T-helper 17 cell (primary cell): ENCODE measurements at regions not wholly inside any gene's neighbourhood (a gene's known extent, or its start where the extent isn't known, plus 50 kb on each side); places are given as distances from the start of the nearest gene placed in this dataset.

Experiments used
- ATAC-seq: fragments of 150-1000 bp; cut with Tn5 transposase; 2 replicates; pipeline ENCODE4 v1.10.0; 2021; ENCODE audit warnings: mild to moderate bottlenecking, moderate library complexity
- DNase-seq, 3 donors: peaks; one replicate each; pipeline versions ENCODE4 v3.0.0 to v3.0.0-alpha.2; 2020 to 2021
- H3K9me3 ChIP-seq: one replicate; pipeline ENCODE4 v1.7.0; 2013; ENCODE audit warnings: low read length, mild to moderate bottlenecking; ENCODE audit not compliant: control insufficient read depth, poor library complexity, severe bottlenecking
- H3K27ac Mint-ChIP-seq: one replicate; pipeline ENCODE4 v1.8.0; 2022; ENCODE audit warnings: mild to moderate bottlenecking, moderate library complexity, mixed read lengths
- H3K27me3 Mint-ChIP-seq: one replicate; pipeline ENCODE4 v1.8.0; 2022; ENCODE audit warnings: mixed read lengths
- H3K36me3 Mint-ChIP-seq: one replicate; pipeline ENCODE4 v1.8.0; 2022; ENCODE audit warnings: low read depth, mixed read lengths
- H3K4me1 Mint-ChIP-seq: one replicate; pipeline ENCODE4 v1.8.0; 2022; ENCODE audit warnings: mild to moderate bottlenecking, mixed read lengths
- H3K4me3 Mint-ChIP-seq: one replicate; pipeline ENCODE4 v1.8.0; 2022; ENCODE audit warnings: mild to moderate bottlenecking, moderate library complexity, mixed read lengths

DNA sequence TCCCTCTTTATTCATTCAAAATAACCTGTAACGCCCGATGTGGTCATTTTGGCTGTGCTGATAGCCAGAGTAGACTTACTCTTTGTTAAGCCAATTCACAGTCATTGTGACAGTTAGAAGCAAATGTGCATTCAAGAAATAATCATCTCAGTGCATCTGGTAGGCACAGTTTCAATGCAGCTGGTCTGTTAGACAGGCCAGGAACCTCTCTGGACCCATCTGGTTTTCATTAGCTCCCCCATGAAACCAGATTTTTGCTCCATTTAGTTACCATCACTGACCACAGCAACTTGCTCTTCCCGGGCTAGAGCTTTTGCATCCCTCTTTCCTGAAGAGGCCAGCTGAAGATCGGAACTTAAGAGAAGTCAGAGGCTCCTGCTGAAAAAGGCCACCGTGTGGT lies 284.2 kb downstream of the NSG2 start:
- no peak for ATAC-seq
- Mint-ChIP-seq H3K27ac (no peak overlapping the region), H3K4me3 (no peak overlapping the region), H3K27me3 (peaks cover 28% of the 10 kb centered on the region), H3K36me3 (no peaks in the 10 kb centered on the region), H3K4me1 (peaks cover 2% of the 10 kb centered on the region)
- no peak for DNase-seq
- H3K9me3 ChIP-seq: no peaks in the 10 kb centered on the region

DNA sequence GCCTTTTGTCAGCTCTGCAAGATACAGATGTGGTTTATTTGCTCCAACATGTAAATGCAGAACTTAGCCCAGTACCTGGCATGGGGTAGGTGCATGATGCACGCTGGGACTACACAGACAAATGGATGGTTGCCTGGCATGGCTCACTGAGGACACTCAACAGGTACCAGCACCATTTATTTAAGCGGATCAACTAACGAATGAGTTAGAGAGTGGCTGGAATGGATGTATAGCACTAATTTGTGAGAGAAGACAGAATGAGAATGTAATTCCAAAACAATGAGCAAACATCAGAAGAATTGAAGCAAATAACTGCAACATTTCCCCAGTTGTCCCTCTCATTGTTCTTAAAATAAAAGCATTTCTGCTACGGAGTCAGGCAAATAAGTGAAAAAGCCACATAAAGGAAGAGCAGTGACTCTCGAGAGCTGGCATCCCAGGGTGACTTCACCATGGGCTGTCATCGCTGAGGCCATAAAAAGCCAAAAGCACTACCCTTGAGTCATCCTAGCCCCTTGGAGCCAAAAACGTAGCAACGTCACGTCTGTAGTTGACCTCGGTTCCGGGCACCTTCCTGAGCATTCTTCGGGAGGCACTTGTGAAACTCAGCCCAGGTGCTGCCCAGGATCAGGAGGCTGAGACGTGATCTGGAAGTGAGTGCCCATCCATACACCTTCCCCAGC lies 290.3 kb downstream of the NSG2 start:
- no peak overlapping the region for H3K4me3 Mint-ChIP-seq
- peaks cover 2% of the 10 kb centered on the region for H3K36me3 Mint-ChIP-seq
- peaks cover 45% of the 10 kb centered on the region for H3K27me3 Mint-ChIP-seq
- H3K9me3 ChIP-seq: no peaks in the 10 kb centered on the region
- H3K27ac Mint-ChIP-seq: no peak overlapping the region
- ATAC-seq (no peak), DNase-seq (no peak)
- peaks cover 2% of the 10 kb centered on the region for H3K4me1 Mint-ChIP-seq

DNA sequence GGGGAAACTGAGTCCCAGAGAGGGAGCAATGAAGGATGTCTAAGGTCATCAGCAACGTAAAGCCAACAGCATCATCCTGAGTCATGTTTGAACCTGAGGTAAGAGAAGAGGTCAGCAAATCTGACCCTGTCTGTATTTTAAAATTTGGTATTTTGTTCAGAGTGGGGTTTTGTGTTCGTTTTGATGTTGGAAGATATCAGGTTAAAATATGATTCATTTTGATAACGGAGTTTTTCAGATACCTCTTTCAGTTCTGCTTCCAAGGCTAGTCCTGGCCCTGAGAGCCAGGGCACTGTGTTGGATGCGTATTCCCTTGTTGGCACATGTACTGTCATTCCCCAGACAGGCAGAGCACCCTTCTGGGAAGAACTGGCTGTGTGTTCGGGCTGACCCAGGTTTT lies 291.0 kb downstream of the NSG2 start:
- Mint-ChIP-seq H3K27ac (no peak overlapping the region), H3K36me3 (peaks cover 2% of the 10 kb centered on the region), H3K4me3 (no peak overlapping the region), H3K27me3 (peaks cover 42% of the 10 kb centered on the region), H3K4me1 (peaks cover 2% of the 10 kb centered on the region)
- no peak for DNase-seq
- ATAC-seq: no peak
- no peaks in the 10 kb centered on the region for H3K9me3 ChIP-seq

DNA sequence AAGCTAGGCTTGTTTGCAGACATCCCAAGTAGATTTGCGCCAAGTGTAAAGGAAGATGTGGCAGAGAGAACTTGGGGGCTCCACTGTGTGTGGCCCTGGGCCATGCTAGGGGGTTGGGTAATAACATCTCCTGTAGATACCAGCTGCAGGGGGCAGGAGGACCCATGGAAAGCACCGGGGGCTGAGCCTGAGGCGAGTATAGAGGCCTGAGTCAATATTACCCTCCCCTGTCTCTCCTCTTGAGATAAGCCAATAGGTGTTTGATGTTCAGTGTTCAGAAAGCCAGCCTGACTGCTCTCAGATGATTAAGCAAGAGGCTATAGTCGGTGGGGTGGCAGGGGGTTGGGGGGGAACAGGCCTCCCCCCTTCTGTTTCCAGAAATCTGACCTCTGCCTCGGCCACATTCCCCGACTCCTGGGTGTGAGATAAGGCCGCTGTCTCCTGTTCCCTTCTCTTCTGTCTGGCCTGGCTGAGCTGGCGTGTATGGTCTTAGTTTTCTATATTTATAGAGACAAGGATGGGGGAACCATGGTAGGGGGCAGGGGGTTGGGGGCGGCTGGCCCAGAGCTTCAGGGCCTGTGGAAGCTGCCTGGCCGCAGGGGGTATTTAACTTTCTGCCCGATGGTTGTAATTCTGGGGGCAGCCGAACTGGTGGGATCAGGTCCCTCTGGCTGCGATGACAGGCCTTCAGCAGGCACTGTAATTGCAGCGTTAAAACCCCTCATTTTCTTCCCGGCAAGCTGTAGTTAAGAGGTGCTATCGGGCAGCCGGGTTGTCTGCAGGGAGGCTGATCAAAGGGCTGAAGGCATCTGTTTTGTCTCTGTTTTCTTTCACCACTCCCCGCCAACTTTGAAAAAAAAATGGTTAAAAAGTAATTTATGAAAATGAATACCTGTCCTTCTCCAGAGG lies 292.0 kb downstream of the NSG2 start:
- H3K9me3 ChIP-seq: no peaks in the 10 kb centered on the region
- peaks cover 42% of the 10 kb centered on the region for H3K27me3 Mint-ChIP-seq
- DNase-seq (no peak), ATAC-seq (no peak)
- H3K27ac Mint-ChIP-seq: no peak overlapping the region
- H3K4me1 Mint-ChIP-seq: peaks cover 2% of the 10 kb centered on the region
- H3K4me3 Mint-ChIP-seq: no peak overlapping the region
- peaks cover 2% of the 10 kb centered on the region for H3K36me3 Mint-ChIP-seq

GRCh38 chr5:174338185-174339010 lies 292.9 kb downstream of the NSG2 start:
- H3K4me3 Mint-ChIP-seq: no peak overlapping the region
- no peak overlapping the region for H3K27ac Mint-ChIP-seq
- peaks cover 2% of the 10 kb centered on the region for H3K36me3 Mint-ChIP-seq
- H3K9me3 ChIP-seq: no peaks in the 10 kb centered on the region
- ATAC-seq (no peak), DNase-seq (no peak)
- peaks cover 44% of the 10 kb centered on the region for H3K27me3 Mint-ChIP-seq
- H3K4me1 Mint-ChIP-seq: peaks cover 2% of the 10 kb centered on the region

DNA sequence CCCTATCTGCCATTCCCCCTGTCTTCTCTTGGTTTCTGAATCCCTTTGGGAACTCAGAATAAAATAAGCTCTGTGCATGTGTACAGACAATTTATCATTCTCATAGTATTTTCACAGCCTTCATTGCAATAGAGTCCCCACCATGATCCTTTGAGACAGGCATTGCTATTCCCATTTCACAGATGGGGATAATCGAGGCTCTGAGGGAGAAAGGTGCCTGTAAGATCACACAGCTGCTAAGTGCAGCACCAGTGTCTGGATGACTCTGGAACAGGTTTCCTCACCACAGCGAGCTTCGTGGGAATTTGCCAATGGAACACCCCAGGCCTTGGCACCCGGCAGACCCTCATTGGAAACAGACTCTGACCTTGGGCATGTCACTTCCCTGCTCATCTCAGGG lies 293.6 kb downstream of the NSG2 start:
- Mint-ChIP-seq H3K27ac (no peak overlapping the region), H3K4me3 (no peak overlapping the region)

DNA sequence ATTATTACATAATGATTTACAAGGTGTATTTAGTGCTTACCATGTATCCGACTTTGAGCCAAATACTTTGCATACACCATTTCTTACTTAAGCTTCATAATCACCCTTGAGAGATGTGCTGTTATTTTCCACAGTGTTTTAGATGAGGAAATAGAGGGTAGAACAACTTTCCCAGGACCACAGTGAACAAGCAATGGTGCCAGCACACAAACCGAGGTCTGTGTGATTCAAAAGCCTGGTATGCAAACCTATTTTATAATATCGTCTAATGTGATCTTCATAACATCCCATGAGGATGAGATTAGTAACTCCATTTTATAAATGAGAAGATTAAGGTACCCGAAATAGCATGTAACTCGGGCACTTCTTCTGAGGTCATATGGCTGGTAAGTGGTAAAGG lies 294.7 kb downstream of the NSG2 start:
- H3K9me3 ChIP-seq: no peaks in the 10 kb centered on the region
- Mint-ChIP-seq H3K4me1 (peaks cover 2% of the 10 kb centered on the region), H3K27ac (no peak overlapping the region), H3K4me3 (no peak overlapping the region), H3K36me3 (peaks cover 2% of the 10 kb centered on the region), H3K27me3 (peaks cover 45% of the 10 kb centered on the region)
- no peak for DNase-seq
- no peak for ATAC-seq

More for the DNA sequence above, 293.6 kb downstream of the NSG2 start:
- peaks cover 2% of the 10 kb centered on the region for H3K4me1 Mint-ChIP-seq
- peaks cover 2% of the 10 kb centered on the region for H3K36me3 Mint-ChIP-seq
- H3K9me3 ChIP-seq: no peaks in the 10 kb centered on the region
- no peak for ATAC-seq
- H3K27me3 Mint-ChIP-seq: peaks cover 50% of the 10 kb centered on the region
- DNase-seq: no peak

- Mint-ChIP-seq H3K36me3 (peaks cover 2% of the 10 kb centered on the region), H3K27me3 (peaks cover 22% of the 10 kb centered on the region), H3K27ac (no peak overlapping the region), H3K4me3 (no peak overlapping the region), H3K4me1 (peaks cover 2% of the 10 kb centered on the region)
- ATAC-seq (no peak), DNase-seq (no peak)
- no peaks in the 10 kb centered on the region for H3K9me3 ChIP-seq
These were observed 297.2 kb downstream of the NSG2 start for GRCh38 chr5:174342696-174343095.

GRCh38 chr5:174343826-174344225 lies 298.3 kb downstream of the NSG2 start:
- Mint-ChIP-seq H3K4me3 (no peak overlapping the region), H3K36me3 (peaks cover 2% of the 10 kb centered on the region), H3K27me3 (peaks cover 14% of the 10 kb centered on the region), H3K27ac (no peak overlapping the region), H3K4me1 (peaks cover 2% of the 10 kb centered on the region)
- DNase-seq (no peak), ATAC-seq (no peak)
- H3K9me3 ChIP-seq: no peaks in the 10 kb centered on the region

DNA sequence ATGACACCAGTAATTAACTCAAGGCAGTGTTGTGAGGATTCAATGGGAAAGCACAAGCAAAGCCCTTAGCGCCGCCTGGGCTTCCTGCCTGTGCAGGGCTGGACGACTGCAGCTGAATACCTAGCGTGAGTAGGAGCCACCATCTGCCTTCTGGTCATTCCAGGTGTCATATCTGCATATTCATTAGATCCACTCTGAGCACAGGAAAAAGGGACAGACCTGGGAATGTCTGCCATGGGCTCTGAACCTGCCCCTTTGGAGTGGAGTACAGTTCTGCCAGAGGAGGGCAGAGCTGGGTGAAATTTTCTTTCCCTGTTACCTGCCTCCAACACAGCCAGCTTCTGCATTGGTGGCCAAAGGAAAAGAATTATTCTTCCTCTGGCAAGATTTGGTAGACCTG lies 298.8 kb downstream of the NSG2 start:
- Mint-ChIP-seq H3K27me3 (peaks cover 9% of the 10 kb centered on the region), H3K27ac (no peak overlapping the region), H3K36me3 (peaks cover 2% of the 10 kb centered on the region), H3K4me3 (no peak overlapping the region), H3K4me1 (no peaks in the 10 kb centered on the region)
- no peak for DNase-seq
- H3K9me3 ChIP-seq: no peaks in the 10 kb centered on the region
- no peak for ATAC-seq

- peaks cover 8% of the 10 kb centered on the region for H3K27me3 Mint-ChIP-seq
- DNase-seq (no peak), ATAC-seq (no peak)
- no peaks in the 10 kb centered on the region for H3K9me3 ChIP-seq
- no peak overlapping the region for H3K27ac Mint-ChIP-seq
- no peak overlapping the region for H3K4me3 Mint-ChIP-seq
- H3K4me1 Mint-ChIP-seq: no peaks in the 10 kb centered on the region
- no peaks in the 10 kb centered on the region for H3K36me3 Mint-ChIP-seq
These were observed 301.7 kb downstream of the NSG2 start for GRCh38 chr5:174347183-174347582.

- H3K9me3 ChIP-seq: no peaks in the 10 kb centered on the region
- Mint-ChIP-seq H3K27ac (no peak overlapping the region), H3K27me3 (peaks cover 6% of the 10 kb centered on the region), H3K36me3 (no peaks in the 10 kb centered on the region), H3K4me1 (no peaks in the 10 kb centered on the region), H3K4me3 (no peak overlapping the region)
- ATAC-seq (no peak), DNase-seq (no peak)
These were observed 302.9 kb downstream of the NSG2 start for GRCh38 chr5:174348311-174348981.

- ATAC-seq: no peak
- Mint-ChIP-seq H3K27ac (no peak overlapping the region), H3K4me3 (no peak overlapping the region), H3K36me3 (no peaks in the 10 kb centered on the region), H3K4me1 (no peaks in the 10 kb centered on the region), H3K27me3 (peaks cover 5% of the 10 kb centered on the region)
- DNase-seq: no peak
- no peaks in the 10 kb centered on the region for H3K9me3 ChIP-seq
These were observed 307.2 kb downstream of the NSG2 start for GRCh38 chr5:174352681-174353080.
